Duodenal mucosa (tissue), 2 donors: ENCODE measurements at regions not wholly inside any gene's neighbourhood (a gene's known extent, or its start where the extent isn't known, plus 50 kb on each side); places are given as distances from the start of the nearest gene placed in this dataset.

Experiments
- H3K27ac ChIP-seq: one replicate; pipeline ENCODE4 v1.7.0; 2013; ENCODE audit warnings: low read depth, low read length
- H3K27me3 ChIP-seq, 2 donors: one replicate each; pipeline ENCODE4 v1.7.0; 2013; ENCODE audit warnings: low read length in 2 of 2, control low read depth in 1 of 2; ENCODE audit not compliant: insufficient read depth in 2 of 2, control insufficient read depth in 1 of 2
- H3K36me3 ChIP-seq, 2 donors: one replicate each; pipeline ENCODE4 v1.7.0; 2013; ENCODE audit warnings: low read length in 2 of 2, control low read depth in 1 of 2; ENCODE audit not compliant: insufficient read depth in 2 of 2, control insufficient read depth in 1 of 2
- H3K4me1 ChIP-seq, 2 donors: one replicate each; pipeline ENCODE4 v1.7.0; 2013; ENCODE audit warnings: low read length in 2 of 2, control low read depth in 1 of 2; ENCODE audit not compliant: insufficient read depth in 2 of 2, control insufficient read depth in 1 of 2
- H3K4me3 ChIP-seq, 2 donors: one replicate each; pipeline ENCODE4 v1.7.0; 2013; ENCODE audit warnings: low read length in 2 of 2, low read depth in 1 of 2
- H3K9ac ChIP-seq, 2 donors: one replicate each; pipeline ENCODE4 v1.7.0; 2013; ENCODE audit warnings: low read length in 2 of 2, low read depth in 1 of 2
- H3K9me3 ChIP-seq, 2 donors: one replicate each; pipeline ENCODE4 v1.7.0; 2013; ENCODE audit warnings: low read length in 2 of 2, control low read depth in 1 of 2; ENCODE audit not compliant: control insufficient read depth in 1 of 2

DNA sequence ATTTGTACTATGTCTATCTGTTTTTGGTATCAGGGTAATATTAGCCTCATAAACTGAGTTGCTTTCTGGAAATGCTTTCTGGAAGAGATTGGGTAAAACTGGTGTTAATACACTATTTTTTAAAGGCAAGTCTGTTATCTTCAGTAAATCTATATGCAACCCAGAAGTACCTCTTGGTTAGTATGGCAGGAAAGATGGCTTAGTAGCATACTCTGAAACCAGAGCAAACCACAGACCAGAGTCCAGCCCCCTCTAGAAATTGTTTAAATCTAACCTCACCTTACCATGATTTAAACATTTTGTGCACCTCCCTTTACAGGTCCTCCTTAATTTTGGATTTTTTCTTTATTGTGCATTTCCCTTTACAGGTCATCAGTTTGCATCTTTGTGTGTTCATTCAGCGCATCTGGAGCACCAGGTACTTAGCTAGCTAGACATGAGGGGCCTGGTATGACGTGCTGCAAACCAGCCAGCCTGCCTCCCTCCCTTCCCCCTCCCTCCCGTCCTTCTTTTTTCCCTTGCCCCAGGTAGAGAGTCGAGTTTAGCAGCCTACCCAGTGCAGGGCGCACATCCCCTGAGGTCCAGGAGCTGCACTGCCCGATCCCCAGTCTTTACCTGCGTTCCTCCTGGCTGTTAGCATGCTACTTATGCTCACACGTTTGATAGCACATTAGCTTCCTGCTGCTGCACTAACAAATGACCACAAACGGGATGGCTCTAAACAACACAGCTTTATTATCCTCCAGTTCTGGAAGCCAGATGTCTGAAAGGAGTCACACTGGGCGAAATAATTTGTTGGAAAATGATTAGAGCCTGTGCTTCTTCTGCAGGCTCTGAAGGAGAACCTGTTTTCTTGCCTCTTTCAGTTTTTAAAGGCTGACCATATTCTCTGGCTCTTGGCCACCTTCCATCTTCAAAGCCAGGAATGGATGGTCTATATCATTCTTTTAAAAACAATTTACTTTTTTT lies 299.9 kb upstream of the HABP2 start:
- H3K9me3 ChIP-seq = no peaks in the 10 kb centered on the region
- no peak overlapping the region for H3K27ac ChIP-seq
- H3K4me3 ChIP-seq = no peak overlapping the region
- H3K36me3 ChIP-seq = no peaks in the 10 kb centered on the region
- no peak overlapping the region for H3K9ac ChIP-seq
- H3K4me1 ChIP-seq = no peaks in the 10 kb centered on the region
- peaks cover 0 to 1% of the 10 kb centered on the region in 2 donors for H3K27me3 ChIP-seq

- no peaks in the 10 kb centered on the region for H3K4me1 ChIP-seq
- H3K36me3 ChIP-seq = no peaks in the 10 kb centered on the region
- no peak overlapping the region for H3K27ac ChIP-seq
- H3K4me3 ChIP-seq = no peak overlapping the region
- H3K27me3 ChIP-seq = peaks cover 0 to 12% of the 10 kb centered on the region in 2 donors
- no peak overlapping the region for H3K9ac ChIP-seq
- H3K9me3 ChIP-seq = no peaks in the 10 kb centered on the region
Observed at GRCh38 chr10:113259576-113260226, 293.2 kb upstream of the HABP2 start.

GRCh38 chr10:113261161-113261560 lies 291.7 kb upstream of the HABP2 start:
- H3K4me1 ChIP-seq = no peaks in the 10 kb centered on the region
- peaks cover 0 to 12% of the 10 kb centered on the region in 2 donors for H3K27me3 ChIP-seq
- no peak overlapping the region for H3K9ac ChIP-seq
- no peak overlapping the region for H3K4me3 ChIP-seq
- no peak overlapping the region for H3K27ac ChIP-seq
- no peaks in the 10 kb centered on the region for H3K9me3 ChIP-seq
- H3K36me3 ChIP-seq = no peaks in the 10 kb centered on the region

DNA sequence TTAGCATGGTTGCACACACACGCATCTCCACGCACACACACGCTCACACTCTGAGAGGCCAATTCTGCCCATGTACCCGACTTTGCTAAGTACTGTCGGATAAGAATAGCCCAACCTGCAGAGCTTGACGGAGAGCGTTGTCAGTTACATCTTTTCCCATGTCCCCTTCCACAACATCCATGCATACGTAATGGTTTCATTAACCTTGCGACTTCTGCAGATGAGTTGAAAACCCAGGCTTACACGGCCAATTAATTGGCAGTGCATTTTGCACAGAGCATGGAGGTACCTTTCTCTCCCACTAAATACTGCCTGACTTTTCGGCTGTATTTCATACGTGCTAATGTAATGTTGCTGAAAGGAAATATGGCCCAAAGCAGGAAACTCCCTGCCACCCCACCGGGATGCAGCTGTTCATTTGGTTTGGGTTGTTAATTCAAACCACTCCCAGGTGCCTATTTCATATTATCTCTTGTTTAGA lies 291.2 kb upstream of the HABP2 start:
- Histone ChIP-seq H3K36me3 (no peaks in the 10 kb centered on the region), H3K9ac (no peak overlapping the region), H3K27me3 (peaks cover 0 to 12% of the 10 kb centered on the region in 2 donors)

DNA sequence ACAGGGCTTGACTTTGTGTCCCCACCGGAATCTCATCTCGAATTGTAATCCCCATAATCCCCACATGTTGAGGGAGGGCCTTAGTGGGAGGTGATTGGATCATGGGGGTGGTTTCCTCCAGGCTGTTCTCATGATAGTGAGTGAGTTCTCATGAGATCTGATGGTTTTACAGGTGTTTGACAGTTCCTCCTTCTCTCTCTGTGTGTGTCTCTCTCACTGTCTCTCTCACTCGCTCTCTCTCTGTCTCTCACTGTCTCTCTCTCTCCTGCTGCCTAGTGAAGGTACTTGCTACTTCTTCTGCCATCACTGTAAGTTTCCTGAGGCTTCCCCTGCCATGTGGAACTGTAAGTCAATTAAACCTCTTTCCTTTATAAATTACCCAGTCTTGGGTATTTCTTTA lies 289.8 kb upstream of the HABP2 start:
- Histone ChIP-seq H3K27ac (no peak overlapping the region), H3K4me3 (no peak overlapping the region), H3K9ac (no peak overlapping the region), H3K4me1 (no peaks in the 10 kb centered on the region), H3K9me3 (no peaks in the 10 kb centered on the region), H3K27me3 (peaks cover 0 to 9% of the 10 kb centered on the region in 2 donors), H3K36me3 (no peaks in the 10 kb centered on the region)

More for the DNA sequence above, 291.2 kb upstream of the HABP2 start:
- Histone ChIP-seq H3K27ac (no peak overlapping the region), H3K9me3 (no peaks in the 10 kb centered on the region), H3K4me1 (no peaks in the 10 kb centered on the region), H3K4me3 (no peak overlapping the region)

DNA sequence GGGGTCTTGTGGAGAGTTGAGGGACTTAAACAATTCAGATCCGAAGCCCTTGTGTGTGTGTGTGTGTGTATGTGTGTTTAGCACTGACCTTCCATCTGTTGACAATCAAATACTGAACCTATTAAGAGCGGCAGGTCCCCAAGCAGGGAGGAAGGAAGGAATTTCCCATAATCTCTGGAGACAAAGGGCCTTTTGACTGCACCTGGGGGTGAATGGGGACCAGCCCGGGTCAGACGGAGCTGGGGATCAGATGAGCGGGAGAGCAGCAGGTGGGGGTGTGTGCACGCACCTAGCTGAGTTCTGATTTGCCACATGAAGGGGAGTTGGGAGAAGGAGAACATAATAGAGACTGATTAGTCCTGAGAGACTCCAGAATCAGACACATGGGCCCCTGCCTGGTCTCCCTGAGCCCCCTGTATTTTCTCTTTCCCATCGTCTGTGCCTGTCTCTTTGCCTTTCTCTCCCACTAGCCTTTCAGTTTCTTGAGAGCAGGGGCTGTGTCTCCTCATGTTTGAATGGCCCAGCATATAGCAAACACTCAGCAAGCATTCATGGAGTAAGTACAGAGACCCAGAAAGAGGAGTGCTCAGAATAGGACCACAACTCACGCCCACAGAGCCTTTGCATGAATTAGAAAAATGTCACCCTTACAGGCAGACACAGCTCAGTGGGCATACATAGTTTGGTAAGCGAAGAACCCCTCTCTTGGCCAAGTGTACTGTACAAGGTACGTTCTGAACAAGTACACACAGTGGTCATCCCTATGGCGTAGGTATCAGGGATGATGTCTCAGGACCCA lies 288.3 kb upstream of the HABP2 start:
- Histone ChIP-seq H3K9me3 (no peaks in the 10 kb centered on the region), H3K36me3 (no peaks in the 10 kb centered on the region), H3K9ac (no peak overlapping the region), H3K4me3 (no peak overlapping the region), H3K27ac (no peak overlapping the region), H3K27me3 (peaks cover 0 to 7% of the 10 kb centered on the region in 2 donors), H3K4me1 (no peaks in the 10 kb centered on the region)

GRCh38 chr10:113266147-113266546 lies 286.7 kb upstream of the HABP2 start:
- Histone ChIP-seq H3K36me3 (no peaks in the 10 kb centered on the region), H3K9ac (no peak overlapping the region), H3K9me3 (no peaks in the 10 kb centered on the region), H3K27ac (no peak overlapping the region), H3K4me3 (no peak overlapping the region), H3K27me3 (peaks cover 0 to 4% of the 10 kb centered on the region in 2 donors), H3K4me1 (no peaks in the 10 kb centered on the region)

DNA sequence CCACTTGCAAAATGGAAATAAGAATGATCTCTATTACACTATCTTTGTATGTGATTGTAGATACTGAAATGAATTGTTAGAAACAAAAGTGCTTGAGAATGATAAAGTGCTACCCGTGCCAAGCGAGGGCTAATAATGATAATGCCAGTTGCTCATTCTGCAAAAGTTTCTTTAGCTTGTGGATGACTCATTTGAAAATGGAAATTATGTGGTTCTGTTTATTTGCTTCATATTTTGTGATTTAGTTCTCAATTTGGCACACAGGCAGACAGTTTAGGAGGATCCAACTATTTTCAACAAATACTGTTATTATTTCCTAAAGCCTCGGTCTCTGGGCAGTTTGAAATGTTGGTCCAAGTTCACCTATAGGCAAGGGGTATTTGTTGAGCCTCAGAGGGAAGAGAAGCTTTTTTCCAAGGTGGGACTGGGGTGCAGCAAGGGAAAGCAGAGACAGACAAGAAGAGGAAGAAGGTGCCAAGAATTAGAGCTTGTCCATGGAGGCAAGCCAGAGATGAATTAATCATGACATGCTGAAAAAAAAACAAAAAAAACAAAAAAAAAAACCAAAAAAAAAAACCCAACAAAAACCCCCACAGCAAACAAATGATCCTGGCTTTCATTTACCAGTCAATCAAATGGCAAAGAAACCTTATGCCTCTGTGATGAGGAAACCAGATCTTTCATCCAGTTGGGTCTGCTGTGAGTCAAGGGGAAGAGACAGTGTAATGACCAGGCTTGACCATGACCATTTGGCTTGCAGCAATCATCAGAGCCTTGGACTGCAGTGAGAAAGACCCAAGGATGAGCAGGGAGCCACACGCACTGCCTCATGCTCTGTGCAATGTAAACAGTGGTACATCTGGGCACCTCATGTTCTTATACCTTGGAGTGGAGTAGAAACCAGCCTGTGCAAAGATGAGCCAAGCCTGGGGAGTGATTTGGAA lies 285.0 kb upstream of the HABP2 start:
- Histone ChIP-seq H3K27ac (no peak overlapping the region), H3K9me3 (no peaks in the 10 kb centered on the region), H3K27me3 (peaks cover 0 to 4% of the 10 kb centered on the region in 2 donors), H3K36me3 (no peaks in the 10 kb centered on the region), H3K4me3 (no peak overlapping the region), H3K4me1 (peaks cover 0 to 4% of the 10 kb centered on the region in 2 donors), H3K9ac (no peak overlapping the region)

DNA sequence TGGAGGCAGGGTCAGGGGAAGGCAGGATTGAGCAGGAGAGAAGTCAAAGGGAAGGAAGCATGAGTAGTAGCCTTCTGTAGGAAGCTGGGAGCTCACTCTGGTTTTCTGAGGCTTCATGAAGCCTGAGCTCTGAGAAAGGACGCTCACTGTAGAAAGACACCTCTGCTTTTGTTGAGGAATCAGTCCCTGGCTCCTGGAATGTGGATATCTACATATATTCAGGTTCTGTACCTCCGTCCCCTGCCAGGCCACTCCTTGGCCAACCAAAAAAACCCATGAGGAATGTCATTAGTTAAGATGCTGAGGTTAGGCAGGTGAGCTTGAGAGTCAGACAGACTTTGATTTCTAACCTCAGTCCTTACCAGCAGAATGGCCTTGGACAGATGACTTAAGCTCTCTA lies 283.5 kb upstream of the HABP2 start:
- Histone ChIP-seq H3K36me3 (no peaks in the 10 kb centered on the region), H3K4me3 (no peak overlapping the region), H3K9ac (no peak overlapping the region), H3K4me1 (peaks cover 0 to 11% of the 10 kb centered on the region in 2 donors), H3K27ac (no peak overlapping the region), H3K27me3 (peaks cover 0 to 2% of the 10 kb centered on the region in 2 donors), H3K9me3 (no peaks in the 10 kb centered on the region)
